ENCODE measurements at regions not wholly inside any gene's neighbourhood (a gene's known extent, or its start where the extent isn't known, plus 50 kb on each side); places are given as distances from the start of the nearest gene placed in this dataset.
"Not testable (repeated sequence)": the region's sequence is repeated elsewhere in the genome, so short reads cannot be mapped to it uniquely, and the experiment has no call there.

- no peak overlapping the region for H3K4me3 ChIP-seq
- H3K9me3 ChIP-seq: peaks cover 0 to 6% (median 0%) of the 10 kb centered on the region in 11 donors
- H3K27ac ChIP-seq: no peak overlapping the region
- H3K36me3 ChIP-seq: no peaks in the 10 kb centered on the region
- WGBS, 2 donors: 93 to 94% methylated on average over 6 of the region's 6 CpGs
- no peaks in the 10 kb centered on the region for H3K27me3 ChIP-seq
- no peak for DNase-seq
- TF ChIP-seq CTCF (IDR thresholded peaks at IDR 0.05): no peak
- ATAC-seq: no peak
- intact Hi-C loops (cut with DNase I): no loop called here
- H3K4me1 ChIP-seq: peaks cover 0 to 13% (median 0%) of the 10 kb centered on the region in 9 donors
These were observed 60.2 kb downstream of the LSMEM1 start for GRCh38 chr7:112540839-112541577.

- intact Hi-C loops (cut with DNase I): loop anchor here in 3 of 10 donors (5.0 kb wide), 1 partner anchor 875 kb away; no protein-coding TSS in a partner anchor
- WGBS, 2 donors: 79 to 89% methylated on average over 25 of the region's 25 CpGs
- Histone ChIP-seq H3K4me1 (no peaks in the 10 kb centered on the region), H3K9me3 (peaks cover 0 to 6% (median 0%) of the 10 kb centered on the region in 11 donors), H3K4me3 (no peak overlapping the region), H3K36me3 (no peaks in the 10 kb centered on the region), H3K27ac (no peak overlapping the region), H3K27me3 (peaks cover 0 to 4% (median 0%) of the 10 kb centered on the region in 7 donors)
- ATAC-seq (no peak), DNase-seq (no peak)
- no peak for TF ChIP-seq CTCF (IDR thresholded peaks at IDR 0.05)
These were observed 66.1 kb downstream of the LSMEM1 start for GRCh38 chr7:112546723-112547513.

GRCh38 chr7:112547916-112548315 lies 67.1 kb downstream of the LSMEM1 start:
- Histone ChIP-seq H3K27ac (no peak overlapping the region), H3K4me3 (no peak overlapping the region), H3K9me3 (peaks cover 0 to 6% (median 0%) of the 10 kb centered on the region in 11 donors), H3K27me3 (peaks cover 0 to 4% (median 0%) of the 10 kb centered on the region in 7 donors), H3K36me3 (no peaks in the 10 kb centered on the region), H3K4me1 (no peaks in the 10 kb centered on the region)
- TF ChIP-seq CTCF (IDR thresholded peaks at IDR 0.05): no peak
- intact Hi-C loops (cut with DNase I): loop anchor here in 3 of 10 donors (5.0 kb wide), 1 partner anchor 874 kb away; no protein-coding TSS in a partner anchor
- WGBS, 2 donors: 70 to 85% methylated on average over 2 of the region's 2 CpGs
- no peak for ATAC-seq
- DNase-seq: no peak

- no peaks in the 10 kb centered on the region for H3K9me3 ChIP-seq
- H3K4me1 ChIP-seq: no peaks in the 10 kb centered on the region
- no peak overlapping the region for H3K4me3 ChIP-seq
- TF ChIP-seq CTCF (IDR thresholded peaks at IDR 0.05): peak; percentile 79 to 96 (median 88)
- 12 to 22% methylated on average over 2 of the region's 2 CpGs for WGBS, 2 donors
- intact Hi-C loops (cut with DNase I): loop anchor here in 9 of 10 donors (1.0 to 10.0 kb wide), 8 partner anchors 344 to 1144 kb away; no protein-coding TSS in a partner anchor
- DNase-seq: peak in 1 of 2 donors; percentile 39
- peaks cover 0 to 4% (median 0%) of the 10 kb centered on the region in 7 donors for H3K27me3 ChIP-seq
- no peaks in the 10 kb centered on the region for H3K36me3 ChIP-seq
- H3K27ac ChIP-seq: no peak overlapping the region
- peak in 6 of 8 donors; percentile 38 to 74 (median 57) for ATAC-seq
These were observed 69.8 kb downstream of the LSMEM1 start for GRCh38 chr7:112550468-112551060.

GRCh38 chr7:112551521-112551920 lies 70.7 kb downstream of the LSMEM1 start:
- not testable (repeated sequence) for H3K9me3 ChIP-seq, DNase-seq, H3K27ac ChIP-seq, H3K27me3 ChIP-seq, H3K4me1 ChIP-seq, ATAC-seq, H3K4me3 ChIP-seq, H3K36me3 ChIP-seq
- intact Hi-C loops (cut with DNase I): loop anchor here in 9 of 10 donors (2.0 to 10.0 kb wide), 7 partner anchors 343 to 1143 kb away; no protein-coding TSS in a partner anchor
- WGBS, 2 donors: 97 to 99% methylated on average over 12 to 17 of the region's 30 CpGs
